ENCODE measurements at regions not wholly inside any gene's neighbourhood (a gene's known extent, or its start where the extent isn't known, plus 50 kb on each side); places are given as distances from the start of the nearest gene placed in this dataset.

DNA sequence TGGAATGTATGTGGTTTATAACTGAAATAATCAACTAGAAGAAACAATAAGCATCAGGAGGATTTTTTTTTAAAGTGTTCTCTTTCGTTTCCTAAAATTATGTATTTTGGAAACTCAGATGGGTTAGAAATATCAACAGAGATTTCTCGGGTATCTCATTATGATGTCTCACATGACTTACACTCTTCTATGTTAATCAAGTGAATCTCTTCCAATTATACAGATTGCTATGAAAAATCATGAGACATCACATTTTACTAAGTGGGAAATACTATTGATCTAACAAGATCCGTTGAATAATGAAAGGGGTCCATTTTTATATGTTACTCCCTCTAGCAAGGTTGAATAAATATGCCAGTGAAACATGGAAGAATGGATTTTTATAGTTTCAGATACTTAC, 54.7 kb upstream of the NRIP1 start:
- no peak overlapping the region for H3K4me3 ChIP-seq (ENCODE audit: low read length in 2 of 2)
- no peaks in the 10 kb centered on the region for H3K9me3 ChIP-seq (replicated peaks in 1 of 2; ENCODE audit: control insufficient read depth in 2 of 2, insufficient read depth in 1 of 2, low read depth in 1 of 2, low read length in 2 of 2)
- no peak overlapping the region for H3K4ac ChIP-seq (ENCODE audit: low read length)
- H3K79me1 ChIP-seq (ENCODE audit: low read depth, low read length): no peaks in the 10 kb centered on the region
- H3K14ac ChIP-seq (ENCODE audit: low read length): no peak overlapping the region
- WGBS, 2 donors (ENCODE audit: extremely low coverage in 2 of 2, insufficient read length in 2 of 2, insufficient replicate concordance in 1 of 2): no CpG with 5 or more reads among the region's 3 CpGs
- H4K91ac ChIP-seq (ENCODE audit: low read depth, low read length, poor library complexity): no peak overlapping the region
- H2BK5ac ChIP-seq (ENCODE audit: low read length): no peak overlapping the region
- H3K27me3 ChIP-seq (ENCODE audit: control insufficient read depth in 3 of 3, insufficient read depth in 3 of 3, low read depth in 1 of 3, low read length in 3 of 3): no peaks in the 10 kb centered on the region
- no peak overlapping the region for H2BK12ac ChIP-seq (ENCODE audit: low read length)
- no peak overlapping the region for H3K23ac ChIP-seq (ENCODE audit: low read depth, low read length, poor library complexity)
- no peak overlapping the region for H3K27ac ChIP-seq (replicated peaks; ENCODE audit: low read length)
- no peak overlapping the region for H2AK5ac ChIP-seq (ENCODE audit: low read depth, low read length)
- no peak overlapping the region for H3K18ac ChIP-seq (ENCODE audit: low read length)
- H3K9ac ChIP-seq (ENCODE audit: low read depth, low read length, poor library complexity): no peak overlapping the region
- no peak overlapping the region for H3K4me2 ChIP-seq (ENCODE audit: insufficient read depth, low read length, poor library complexity, severe bottlenecking)
- H3K4me1 ChIP-seq (ENCODE audit: control insufficient read depth in 2 of 2, insufficient read depth in 1 of 2, low read depth in 1 of 2, low read length in 2 of 2): peaks cover 11 to 14% of the 10 kb centered on the region in 2 donors
- no peaks in the 10 kb centered on the region for H3K36me3 ChIP-seq (replicated peaks in 1 of 2; ENCODE audit: control insufficient read depth in 2 of 2, insufficient read depth in 2 of 2, low read length in 2 of 2)
- H4K8ac ChIP-seq (ENCODE audit: low read depth, low read length): no peak overlapping the region
- no peak for DNase-seq (ENCODE audit: low spot score)
- no peak overlapping the region for H2BK120ac ChIP-seq (ENCODE audit: low read depth, low read length)
- H2BK15ac ChIP-seq (ENCODE audit: low read length): no peak overlapping the region
- H2AFZ ChIP-seq (ENCODE audit: low read length): no peak overlapping the region

DNA sequence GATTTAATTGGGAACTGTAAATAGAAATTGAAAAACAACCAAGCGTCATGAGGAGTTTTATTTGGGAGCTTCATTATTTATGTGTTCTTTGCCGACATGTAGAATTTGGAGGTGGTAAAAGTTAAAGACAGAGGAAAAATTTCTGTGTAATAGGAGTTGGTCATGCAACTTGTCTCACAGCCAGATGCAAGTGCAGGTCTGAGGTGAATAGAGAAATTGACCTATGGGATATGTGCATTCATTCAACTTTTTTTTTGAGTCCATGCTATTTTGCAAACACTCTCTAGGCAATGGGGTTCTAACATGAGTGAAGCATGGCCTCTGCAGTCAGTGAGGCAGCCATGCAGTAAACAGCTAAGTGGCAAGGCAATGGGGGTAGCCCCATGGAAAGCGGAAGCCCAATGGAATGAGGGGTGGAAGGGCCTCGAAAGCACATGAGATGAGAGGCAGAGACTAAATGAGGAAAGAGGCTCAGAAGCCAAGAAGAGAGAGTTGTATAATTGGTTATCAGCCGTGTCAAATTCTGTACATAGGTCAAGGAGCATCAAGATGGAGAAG, 56.4 kb upstream of the NRIP1 start:
- H4K91ac ChIP-seq (ENCODE audit: low read depth, low read length, poor library complexity): no peak overlapping the region
- H3K4me1 ChIP-seq (ENCODE audit: control insufficient read depth in 2 of 2, insufficient read depth in 1 of 2, low read depth in 1 of 2, low read length in 2 of 2): peaks cover 11 to 14% of the 10 kb centered on the region in 2 donors
- H4K8ac ChIP-seq (ENCODE audit: low read depth, low read length): no peak overlapping the region
- no peaks in the 10 kb centered on the region for H3K36me3 ChIP-seq (replicated peaks in 1 of 2; ENCODE audit: control insufficient read depth in 2 of 2, insufficient read depth in 2 of 2, low read length in 2 of 2)
- peak overlapping the region; percentile 59 for H3K18ac ChIP-seq (ENCODE audit: low read length)
- H3K27ac ChIP-seq (replicated peaks; ENCODE audit: low read length): no peak overlapping the region
- H3K14ac ChIP-seq (ENCODE audit: low read length): peak overlapping the region; percentile 25
- no peak overlapping the region for H3K4ac ChIP-seq (ENCODE audit: low read length)
- no peak overlapping the region for H3K9ac ChIP-seq (ENCODE audit: low read depth, low read length, poor library complexity)
- no peak overlapping the region for H3K23ac ChIP-seq (ENCODE audit: low read depth, low read length, poor library complexity)
- H3K9me3 ChIP-seq (replicated peaks in 1 of 2; ENCODE audit: control insufficient read depth in 2 of 2, insufficient read depth in 1 of 2, low read depth in 1 of 2, low read length in 2 of 2): no peaks in the 10 kb centered on the region
- DNase-seq (ENCODE audit: low spot score): no peak
- H2BK5ac ChIP-seq (ENCODE audit: low read length): no peak overlapping the region
- no peak overlapping the region for H3K4me3 ChIP-seq (ENCODE audit: low read length in 2 of 2)
- no peak overlapping the region for H2AK5ac ChIP-seq (ENCODE audit: low read depth, low read length)
- peak overlapping the region; percentile 80 for H2AFZ ChIP-seq (ENCODE audit: low read length)
- H3K4me2 ChIP-seq (ENCODE audit: insufficient read depth, low read length, poor library complexity, severe bottlenecking): no peak overlapping the region
- WGBS, 2 donors (ENCODE audit: extremely low coverage in 2 of 2, insufficient read length in 2 of 2, insufficient replicate concordance in 1 of 2): no CpG with 5 or more reads among the region's 5 CpGs
- H2BK12ac ChIP-seq (ENCODE audit: low read length): no peak overlapping the region
- no peaks in the 10 kb centered on the region for H3K27me3 ChIP-seq (ENCODE audit: control insufficient read depth in 3 of 3, insufficient read depth in 3 of 3, low read depth in 1 of 3, low read length in 3 of 3)
- H3K79me1 ChIP-seq (ENCODE audit: low read depth, low read length): no peaks in the 10 kb centered on the region
- no peak overlapping the region for H2BK120ac ChIP-seq (ENCODE audit: low read depth, low read length)
- peak overlapping the region; percentile 45 for H2BK15ac ChIP-seq (ENCODE audit: low read length)

- DNase-seq (ENCODE audit: low spot score): no peak
- Histone ChIP-seq H2BK120ac (ENCODE audit: low read depth, low read length) (no peak overlapping the region), H3K14ac (ENCODE audit: low read length) (no peak overlapping the region), H2BK12ac (ENCODE audit: low read length) (no peak overlapping the region), H2BK5ac (ENCODE audit: low read length) (no peak overlapping the region), H3K27me3 (ENCODE audit: control insufficient read depth in 3 of 3, insufficient read depth in 3 of 3, low read depth in 1 of 3, low read length in 3 of 3) (no peaks in the 10 kb centered on the region), H3K79me1 (ENCODE audit: low read depth, low read length) (no peaks in the 10 kb centered on the region), H3K4me1 (ENCODE audit: control insufficient read depth in 2 of 2, insufficient read depth in 1 of 2, low read depth in 1 of 2, low read length in 2 of 2) (peaks cover 11 to 14% of the 10 kb centered on the region in 2 donors), H3K4me2 (ENCODE audit: insufficient read depth, low read length, poor library complexity, severe bottlenecking) (no peak overlapping the region), H3K4ac (ENCODE audit: low read length) (no peak overlapping the region), H3K9me3 (replicated peaks in 1 of 2; ENCODE audit: control insufficient read depth in 2 of 2, insufficient read depth in 1 of 2, low read depth in 1 of 2, low read length in 2 of 2) (no peaks in the 10 kb centered on the region), H4K91ac (ENCODE audit: low read depth, low read length, poor library complexity) (no peak overlapping the region), H2BK15ac (ENCODE audit: low read length) (peak overlapping the region; percentile 45), H4K8ac (ENCODE audit: low read depth, low read length) (no peak overlapping the region), H3K4me3 (ENCODE audit: low read length in 2 of 2) (no peak overlapping the region), H3K27ac (replicated peaks; ENCODE audit: low read length) (no peak overlapping the region), H3K23ac (ENCODE audit: low read depth, low read length, poor library complexity) (no peak overlapping the region), H2AK5ac (ENCODE audit: low read depth, low read length) (no peak overlapping the region), H3K18ac (ENCODE audit: low read length) (no peak overlapping the region), H3K9ac (ENCODE audit: low read depth, low read length, poor library complexity) (no peak overlapping the region), H3K36me3 (replicated peaks in 1 of 2; ENCODE audit: control insufficient read depth in 2 of 2, insufficient read depth in 2 of 2, low read length in 2 of 2) (no peaks in the 10 kb centered on the region), H2AFZ (ENCODE audit: low read length) (peak overlapping the region; percentile 80)
- WGBS, 2 donors (ENCODE audit: extremely low coverage in 2 of 2, insufficient read length in 2 of 2, insufficient replicate concordance in 1 of 2): no CpG with 5 or more reads among the region's 3 CpGs
Measured at GRCh38 chr21:15121655-15122120, 56.9 kb upstream of the NRIP1 start.

DNA sequence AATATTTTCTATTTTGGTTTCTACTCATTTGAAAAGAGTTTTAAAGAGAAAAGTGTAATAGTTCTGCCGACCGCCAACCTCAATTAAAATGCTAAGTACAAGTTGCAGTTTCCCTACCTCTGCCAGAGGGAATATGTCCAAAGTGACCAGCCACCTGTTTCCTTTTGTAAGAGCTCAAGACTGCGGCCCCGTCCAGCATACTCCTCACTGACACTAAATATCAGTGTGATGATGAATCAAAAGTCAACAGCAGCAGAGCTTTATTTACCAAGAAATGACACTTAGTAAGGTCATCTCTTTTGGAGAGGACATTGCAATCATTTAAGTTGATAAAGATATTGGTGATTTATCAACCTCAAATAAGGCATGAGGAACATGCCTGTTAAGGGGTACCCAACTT, 57.4 kb upstream of the NRIP1 start:
- WGBS, 2 donors (ENCODE audit: extremely low coverage in 2 of 2, insufficient read length in 2 of 2, insufficient replicate concordance in 1 of 2): no CpG with 5 or more reads among the region's 4 CpGs
- no peak overlapping the region for H3K4me3 ChIP-seq (ENCODE audit: low read length in 2 of 2)

More for the DNA sequence above, 57.4 kb upstream of the NRIP1 start:
- H3K27ac ChIP-seq (replicated peaks; ENCODE audit: low read length): no peak overlapping the region
- H4K8ac ChIP-seq (ENCODE audit: low read depth, low read length): no peak overlapping the region
- no peak for DNase-seq (ENCODE audit: low spot score)
- H3K9me3 ChIP-seq (replicated peaks in 1 of 2; ENCODE audit: control insufficient read depth in 2 of 2, insufficient read depth in 1 of 2, low read depth in 1 of 2, low read length in 2 of 2): no peaks in the 10 kb centered on the region
- H2AFZ ChIP-seq (ENCODE audit: low read length): peak overlapping the region; percentile 80
- no peak overlapping the region for H2BK120ac ChIP-seq (ENCODE audit: low read depth, low read length)
- H3K4me2 ChIP-seq (ENCODE audit: insufficient read depth, low read length, poor library complexity, severe bottlenecking): no peak overlapping the region
- H3K14ac ChIP-seq (ENCODE audit: low read length): no peak overlapping the region
- no peak overlapping the region for H2BK5ac ChIP-seq (ENCODE audit: low read length)
- no peak overlapping the region for H2AK5ac ChIP-seq (ENCODE audit: low read depth, low read length)
- no peak overlapping the region for H3K4ac ChIP-seq (ENCODE audit: low read length)
- H3K27me3 ChIP-seq (ENCODE audit: control insufficient read depth in 3 of 3, insufficient read depth in 3 of 3, low read depth in 1 of 3, low read length in 3 of 3): no peaks in the 10 kb centered on the region
- H3K36me3 ChIP-seq (replicated peaks in 1 of 2; ENCODE audit: control insufficient read depth in 2 of 2, insufficient read depth in 2 of 2, low read length in 2 of 2): no peaks in the 10 kb centered on the region
- no peak overlapping the region for H3K18ac ChIP-seq (ENCODE audit: low read length)
- H2BK15ac ChIP-seq (ENCODE audit: low read length): no peak overlapping the region
- H3K79me1 ChIP-seq (ENCODE audit: low read depth, low read length): no peaks in the 10 kb centered on the region
- H4K91ac ChIP-seq (ENCODE audit: low read depth, low read length, poor library complexity): no peak overlapping the region
- no peak overlapping the region for H3K23ac ChIP-seq (ENCODE audit: low read depth, low read length, poor library complexity)
- H3K4me1 ChIP-seq (ENCODE audit: control insufficient read depth in 2 of 2, insufficient read depth in 1 of 2, low read depth in 1 of 2, low read length in 2 of 2): peaks cover 11 to 14% of the 10 kb centered on the region in 2 donors
- H3K9ac ChIP-seq (ENCODE audit: low read depth, low read length, poor library complexity): no peak overlapping the region
- H2BK12ac ChIP-seq (ENCODE audit: low read length): no peak overlapping the region
